Fibroblast of pulmonary artery (primary cell): ENCODE measurements at regions not wholly inside any gene's neighbourhood (a gene's known extent, or its start where the extent isn't known, plus 50 kb on each side); places are given as distances from the start of the nearest gene placed in this dataset.

Experiments used
- DNase-seq: peaks from one replicate; pipeline ENCODE4 v3.0.0-alpha.2; 2010; ENCODE audit warnings: low read depth
- H3K4me3 ChIP-seq: replicated peaks from 2 replicates; pipeline ENCODE4 v1.5.1; 2011; ENCODE audit warnings: low read depth, mild to moderate bottlenecking, control low read depth, low read length, moderate library complexity
- CTCF ChIP-seq: IDR thresholded peaks from 2 replicates; pipeline ENCODE4 v1.5.1; 2011; ENCODE audit warnings: mild to moderate bottlenecking, control low read depth, low read length, inconsistent platforms; ENCODE audit errors: missing control alignments

DNA sequence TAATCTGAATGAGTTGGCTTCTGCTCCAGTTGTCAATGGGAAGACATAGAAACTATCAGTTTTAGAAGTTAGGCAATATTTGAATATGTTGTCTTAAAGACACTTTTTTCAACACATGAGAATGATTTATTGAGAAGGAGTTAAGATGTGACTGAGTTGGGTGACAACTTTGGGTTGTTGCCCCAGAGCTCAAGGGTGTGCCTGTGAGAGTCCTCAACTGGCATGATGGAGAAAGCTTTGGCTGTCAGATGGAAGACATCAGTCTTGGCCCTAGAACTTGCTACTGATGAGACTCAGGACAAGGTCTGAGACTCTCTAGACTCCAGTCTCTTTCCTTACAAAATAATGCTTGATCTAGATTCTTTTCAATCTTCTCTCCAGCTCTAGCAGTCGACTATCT lies 69.0 kb upstream of the CTAGE1 start:
- no peak for DNase-seq
- no peak for TF ChIP-seq CTCF
- H3K4me3 ChIP-seq, result no peak overlapping the region

- TF ChIP-seq CTCF, result no peak
- no peak overlapping the region for H3K4me3 ChIP-seq
- peak; percentile 20 for DNase-seq
These were observed 70.8 kb upstream of the CTAGE1 start for GRCh38 chr18:22488554-22488953.

GRCh38 chr18:22489704-22490103 lies 72.0 kb upstream of the CTAGE1 start:
- DNase-seq, result peak; percentile 26
- H3K4me3 ChIP-seq, result no peak overlapping the region
- TF ChIP-seq CTCF, result no peak

DNA sequence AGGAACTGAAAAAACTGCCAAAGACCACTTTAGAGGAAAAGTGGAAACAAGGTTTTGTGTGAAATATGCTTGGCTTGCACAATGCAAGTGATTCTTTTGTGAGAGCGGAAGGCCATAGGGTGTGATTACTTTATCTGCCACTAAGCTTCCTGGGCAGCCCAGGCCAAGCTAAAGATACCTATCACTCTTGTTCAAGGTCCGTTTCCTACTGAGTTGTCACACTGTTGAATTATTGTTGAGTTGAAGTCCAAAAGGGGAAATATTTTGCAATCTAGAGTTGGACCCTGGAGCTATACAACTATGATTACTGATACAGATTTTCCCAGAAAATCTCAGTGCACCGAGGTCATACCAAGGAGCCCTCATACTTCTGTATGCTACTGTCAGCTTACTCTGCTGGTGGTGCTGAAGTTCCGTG lies 72.7 kb upstream of the CTAGE1 start:
- no peak for DNase-seq
- H3K4me3 ChIP-seq, result no peak overlapping the region
- no peak for TF ChIP-seq CTCF

DNA sequence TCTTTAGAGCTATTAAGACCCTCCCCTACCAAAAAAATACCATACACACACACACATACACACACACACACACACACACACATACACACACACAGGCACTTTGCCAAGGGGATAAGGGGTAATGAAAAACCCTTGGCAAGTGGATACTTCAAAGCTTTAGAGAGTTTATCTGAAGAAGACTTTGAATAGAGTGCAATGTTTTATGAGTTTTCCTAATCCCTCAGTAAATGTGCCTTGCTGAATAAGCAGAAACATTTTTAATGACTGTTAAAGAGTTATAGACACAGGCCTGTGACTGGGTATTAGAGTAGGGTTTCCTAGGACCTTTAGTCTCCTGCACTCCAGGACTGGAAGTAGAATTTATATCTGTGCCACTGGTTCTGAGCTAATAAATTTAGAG lies 75.5 kb upstream of the CTAGE1 start:
- no peak for DNase-seq
- no peak overlapping the region for H3K4me3 ChIP-seq
- TF ChIP-seq CTCF, result no peak

- TF ChIP-seq CTCF, result no peak
- DNase-seq, result peak; percentile 37
These were observed 76.2 kb upstream of the CTAGE1 start for GRCh38 chr18:22493940-22494339.

GRCh38 chr18:22494771-22495170 lies 77.1 kb upstream of the CTAGE1 start:
- no peak overlapping the region for H3K4me3 ChIP-seq
- TF ChIP-seq CTCF, result no peak
- peak; percentile 87 for DNase-seq

More at GRCh38 chr18:22493940-22494339, 76.2 kb upstream of the CTAGE1 start:
- no peak overlapping the region for H3K4me3 ChIP-seq
